ENCODE measurements at regions not wholly inside any gene's neighbourhood (a gene's known extent, or its start where the extent isn't known, plus 50 kb on each side); places are given as distances from the start of the nearest gene placed in this dataset.

DNA sequence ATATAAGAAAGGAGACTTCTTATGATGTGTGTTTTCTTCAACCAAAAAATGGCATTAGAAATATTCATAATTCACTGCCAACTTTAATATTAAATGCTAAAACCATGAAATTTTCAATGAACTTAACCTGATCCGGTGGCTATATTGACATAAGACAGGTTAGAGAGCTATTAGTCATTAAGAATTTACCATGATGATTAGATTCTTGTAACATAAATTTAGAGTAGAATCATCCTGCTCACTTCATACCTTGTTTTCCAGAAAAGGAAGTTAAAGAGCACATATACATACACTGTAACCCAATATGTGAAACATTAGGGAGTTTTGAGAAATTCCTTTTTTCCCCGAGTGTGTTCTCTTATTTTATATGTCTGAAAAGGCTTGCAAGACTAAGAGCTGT, 430.3 kb upstream of the SEMA3A start:
- no peak for DNase-seq (ENCODE audit: low spot score)

DNA sequence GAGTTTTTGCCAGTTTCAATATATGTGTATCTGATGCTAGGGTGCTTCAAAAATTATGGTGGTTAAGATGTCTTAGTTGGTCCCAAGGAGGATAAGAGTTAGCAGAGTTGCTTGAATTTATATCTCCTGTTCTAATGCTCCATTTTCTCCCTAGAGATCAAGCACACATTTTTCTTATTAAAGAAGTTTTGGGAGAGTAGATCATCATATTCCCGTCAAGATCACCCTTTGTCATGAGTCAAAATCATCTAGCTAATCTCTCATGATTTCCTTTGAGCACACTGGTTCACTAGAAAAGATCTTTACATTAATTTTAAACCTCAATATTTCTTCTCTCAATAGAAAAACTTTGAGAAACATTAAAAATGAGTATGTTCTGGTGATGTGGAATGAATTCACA, 429.9 kb upstream of the SEMA3A start:
- no peak for DNase-seq (ENCODE audit: low spot score)

DNA sequence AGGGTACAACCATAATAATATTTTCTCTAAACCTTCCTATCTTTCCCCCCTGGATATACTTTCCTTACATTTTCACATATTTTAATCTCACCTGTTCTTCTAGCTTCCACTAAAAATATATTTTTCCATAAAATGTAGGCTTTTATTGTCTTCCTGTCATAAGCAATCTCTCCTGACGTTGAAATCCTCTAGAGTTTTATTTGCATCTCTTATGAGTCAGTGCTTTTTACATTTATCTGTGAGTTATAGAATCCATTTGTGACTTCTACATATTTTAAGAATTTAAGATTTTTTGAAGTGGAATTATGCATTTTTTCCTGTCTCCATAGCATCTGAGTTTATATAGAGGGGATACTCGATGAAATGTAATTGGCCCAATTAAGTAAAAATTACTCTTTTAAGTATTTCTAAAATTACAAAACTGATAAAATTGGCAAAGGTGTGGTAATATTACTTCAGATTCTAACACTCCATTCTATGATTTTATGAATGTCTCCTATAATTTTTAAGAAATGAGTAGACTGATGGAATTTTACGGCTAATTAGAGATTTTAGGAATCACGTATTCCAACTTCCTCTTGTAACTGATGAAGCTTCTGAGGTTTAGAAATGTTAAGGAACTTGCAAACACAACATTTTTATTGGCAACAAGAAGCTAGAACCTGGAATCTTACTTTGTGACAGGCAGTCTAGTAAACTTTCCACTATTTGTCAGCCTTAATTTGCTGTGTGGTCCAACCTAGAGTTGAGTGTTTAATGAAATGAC, 422.9 kb upstream of the SEMA3A start:
- DNase-seq (ENCODE audit: low spot score): no peak

DNA sequence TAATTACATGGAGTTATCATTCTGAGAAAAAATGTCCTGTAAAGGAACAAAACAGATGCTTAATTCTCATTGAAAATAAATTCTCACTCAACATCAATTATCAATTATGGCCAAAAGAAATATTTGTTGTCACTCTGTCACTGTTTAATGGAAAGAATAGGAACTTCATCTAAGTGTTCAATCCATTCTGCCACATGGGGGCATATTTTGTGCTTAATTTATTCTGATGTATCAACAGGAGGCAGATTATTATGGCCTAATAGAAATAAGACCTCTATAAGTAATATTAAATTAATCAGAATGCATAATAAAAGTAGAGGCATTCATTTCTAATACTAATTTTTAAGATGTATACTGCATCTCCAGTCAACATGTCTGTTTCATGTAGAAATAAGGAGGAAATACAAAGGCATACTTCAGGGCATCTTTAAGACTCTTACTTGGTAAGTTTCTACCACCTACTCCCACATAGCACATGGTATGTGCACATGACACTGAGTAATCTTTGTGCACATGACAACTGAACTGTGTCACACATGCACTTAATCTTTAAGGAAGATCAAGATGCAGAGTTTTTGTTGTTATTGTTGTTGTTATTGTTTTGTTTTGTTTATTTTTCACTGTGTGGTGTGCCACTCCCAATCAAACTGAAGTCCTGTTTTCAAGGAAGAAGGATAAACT, 420.4 kb upstream of the SEMA3A start:
- no peak for DNase-seq (ENCODE audit: low spot score)

DNA sequence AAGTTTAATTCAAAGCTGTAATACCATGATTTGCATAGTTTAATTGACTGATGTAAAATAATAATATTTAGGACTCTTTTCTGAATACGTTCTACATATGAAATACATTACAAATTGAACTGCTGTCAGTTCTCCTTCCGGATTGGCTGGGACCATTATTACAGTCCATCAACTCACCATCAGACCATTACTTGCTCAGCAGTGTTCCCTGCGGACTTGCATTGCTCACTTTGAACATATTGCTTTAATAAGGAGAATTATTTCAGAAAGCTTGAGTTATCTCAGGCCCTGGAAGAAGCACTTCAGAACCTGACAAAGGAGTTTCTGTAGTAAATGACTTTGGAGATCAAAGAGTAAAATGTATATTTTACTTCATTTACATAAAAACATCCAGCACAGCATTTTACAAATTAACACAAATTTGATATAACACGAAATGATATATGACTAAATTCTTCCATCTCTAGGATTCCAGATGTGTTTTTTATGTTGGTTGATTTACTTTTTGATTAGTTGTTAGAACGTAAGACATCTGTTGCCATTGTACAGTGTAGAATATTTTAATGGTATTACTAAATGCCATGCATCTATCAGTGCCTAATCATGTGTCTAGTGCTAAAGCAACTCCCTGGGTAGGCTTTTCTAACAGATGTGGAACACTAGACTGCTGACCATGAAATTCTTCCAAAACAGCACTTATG, 418.5 kb upstream of the SEMA3A start:
- no peak for DNase-seq (ENCODE audit: low spot score)

DNA sequence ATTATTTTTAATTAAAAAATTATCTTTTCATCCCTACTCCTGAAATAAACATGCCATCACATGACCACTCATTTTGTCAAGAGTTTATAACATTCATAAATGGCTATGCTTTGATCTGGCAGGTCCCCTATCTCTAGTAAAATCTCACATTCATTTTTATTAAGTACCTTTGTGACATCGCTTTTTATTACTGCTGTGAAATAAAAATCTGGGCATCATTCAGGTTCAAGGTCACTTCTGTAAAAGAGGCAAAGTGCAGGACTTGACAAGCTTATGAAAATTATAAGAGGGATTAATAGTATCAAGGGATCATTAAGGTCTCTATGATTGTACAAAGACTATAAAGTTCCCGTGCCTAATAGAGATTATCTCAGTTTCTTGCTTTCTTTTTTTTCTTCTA, 416.8 kb upstream of the SEMA3A start:
- no peak for DNase-seq (ENCODE audit: low spot score)

DNA sequence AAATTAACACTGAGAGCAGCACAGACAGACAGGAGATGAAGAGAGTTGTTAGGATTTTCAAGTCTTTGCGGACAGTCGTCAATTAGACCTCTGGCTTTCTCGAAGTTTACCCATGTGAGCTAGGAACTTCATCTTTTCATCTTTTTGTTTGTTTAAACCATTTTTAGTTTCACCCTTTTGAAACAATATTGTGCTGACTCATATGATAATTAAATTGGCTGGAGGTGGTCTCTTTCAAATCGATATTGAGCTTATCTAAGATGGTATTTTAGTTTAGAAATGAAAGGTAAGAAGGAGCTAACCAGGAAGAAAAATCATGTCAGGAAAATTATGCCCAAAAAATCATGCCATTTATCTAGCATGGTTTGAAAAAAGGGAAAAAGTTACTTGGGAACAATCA, 415.8 kb upstream of the SEMA3A start:
- DNase-seq (ENCODE audit: low spot score): no peak

DNA sequence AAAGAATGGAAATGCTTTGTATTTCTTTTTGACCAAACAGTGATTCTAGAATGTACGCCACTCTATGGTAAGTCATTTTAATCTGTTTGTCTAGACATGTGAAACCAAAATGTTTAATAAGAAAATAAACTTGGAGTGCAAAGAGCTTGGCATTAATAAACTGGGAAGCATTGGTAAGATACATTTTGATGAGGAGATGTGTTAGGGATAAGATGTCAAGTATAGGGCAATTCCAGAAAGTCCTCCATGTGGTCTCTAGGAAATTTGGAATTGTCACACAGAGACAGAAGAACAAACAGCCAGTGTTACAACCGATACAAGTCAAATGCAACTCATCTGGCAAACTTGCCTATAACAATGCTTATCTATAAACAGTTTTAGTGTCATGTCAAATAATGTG, 410.7 kb upstream of the SEMA3A start:
- DNase-seq (ENCODE audit: low spot score): no peak

DNA sequence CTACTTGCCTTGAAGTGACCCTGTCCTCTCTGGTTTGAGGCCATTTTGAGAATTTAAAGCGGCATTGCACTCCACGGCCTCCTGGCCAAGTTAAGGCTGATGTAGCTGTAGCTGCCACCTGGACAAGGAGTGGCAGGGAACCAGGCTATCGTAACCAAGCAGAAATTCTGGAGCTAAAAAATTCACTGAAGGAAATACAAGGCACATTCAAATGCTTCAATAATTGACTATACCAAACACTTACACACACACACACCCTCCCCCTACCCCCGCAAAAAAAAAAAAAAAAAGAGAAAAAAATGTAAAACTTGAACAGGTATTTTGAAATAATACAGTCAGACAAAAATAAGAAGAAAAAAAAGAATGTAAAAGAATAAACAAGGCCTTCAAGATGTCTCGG, 409.0 kb upstream of the SEMA3A start:
- no peak for DNase-seq (ENCODE audit: low spot score)

DNA sequence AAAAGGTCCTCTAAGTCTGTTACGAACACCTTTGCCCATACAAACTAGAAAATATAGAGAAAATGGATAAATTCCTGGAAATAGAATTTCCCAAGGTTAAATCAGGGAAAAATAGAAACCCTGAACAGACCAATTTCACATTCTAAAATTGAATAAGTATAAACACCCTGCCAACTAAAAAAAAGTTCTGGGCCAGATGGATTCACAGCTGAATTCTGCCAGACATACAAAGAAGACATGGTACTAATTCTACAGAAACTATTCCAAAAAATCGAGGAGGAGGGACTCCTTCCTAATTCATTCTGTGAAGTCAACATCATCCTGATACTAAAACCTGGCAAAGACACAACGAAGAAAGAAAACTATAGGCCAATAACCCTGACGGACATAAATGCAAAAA, 400.4 kb upstream of the SEMA3A start:
- no peak for DNase-seq (ENCODE audit: low spot score)

DNA sequence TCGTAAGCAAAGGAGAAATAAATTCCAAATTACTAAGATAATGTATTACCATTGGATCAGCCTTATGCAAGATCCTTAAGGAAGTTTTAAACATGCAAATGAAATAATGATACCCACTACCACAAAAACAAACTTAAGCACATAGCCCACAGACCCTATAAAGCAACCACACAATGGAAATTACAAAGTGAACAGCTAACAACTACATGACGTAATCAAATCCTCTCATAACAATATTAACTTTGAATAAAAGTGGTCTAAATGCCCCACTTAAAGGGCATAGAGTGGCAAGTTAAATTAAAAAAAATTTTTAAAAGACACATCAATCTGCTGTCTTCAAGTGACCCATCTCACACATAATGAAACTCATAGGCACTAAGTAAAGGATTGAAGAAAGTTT, 397.3 kb upstream of the SEMA3A start:
- no peak for DNase-seq (ENCODE audit: low spot score)

DNA sequence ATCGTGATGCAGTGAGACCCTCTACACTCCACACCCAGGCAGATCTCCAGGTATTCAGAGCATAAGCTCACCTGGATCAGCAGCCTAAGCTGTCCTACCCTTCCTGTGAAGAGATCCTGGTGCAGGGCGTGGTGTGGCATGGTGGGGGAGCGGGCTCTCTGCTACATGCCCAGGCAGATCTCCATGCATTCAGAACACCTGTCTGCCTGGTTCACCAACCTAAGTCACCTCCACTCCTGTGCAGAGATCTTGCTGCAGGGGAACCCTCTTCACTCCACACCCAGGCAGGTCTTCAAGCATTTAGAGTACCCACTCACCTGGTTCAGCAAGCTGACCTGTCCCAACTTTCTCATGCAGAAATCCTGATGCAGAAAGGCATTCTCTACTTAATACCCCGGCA, 394.4 kb upstream of the SEMA3A start:
- DNase-seq (ENCODE audit: low spot score): no peak

DNA sequence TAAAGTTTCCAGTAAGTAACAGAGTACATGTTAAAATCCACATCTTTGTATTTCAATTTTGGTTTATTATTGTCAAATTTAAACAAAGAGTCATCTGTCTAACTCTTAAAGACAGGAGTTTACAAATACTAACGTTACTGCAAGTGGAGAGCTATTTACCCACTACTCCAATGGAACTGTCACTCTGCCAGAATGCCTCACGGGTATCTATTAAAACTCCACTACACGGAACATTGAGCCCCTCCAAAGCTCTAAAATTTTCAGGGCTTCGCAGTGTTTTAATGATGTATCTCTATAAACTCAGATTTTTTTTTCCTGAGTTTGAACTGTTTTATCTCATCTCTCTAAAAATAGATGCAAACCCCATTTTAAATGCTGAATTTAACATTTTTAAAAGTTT, 388.7 kb upstream of the SEMA3A start:
- no peak for DNase-seq (ENCODE audit: low spot score)

DNA sequence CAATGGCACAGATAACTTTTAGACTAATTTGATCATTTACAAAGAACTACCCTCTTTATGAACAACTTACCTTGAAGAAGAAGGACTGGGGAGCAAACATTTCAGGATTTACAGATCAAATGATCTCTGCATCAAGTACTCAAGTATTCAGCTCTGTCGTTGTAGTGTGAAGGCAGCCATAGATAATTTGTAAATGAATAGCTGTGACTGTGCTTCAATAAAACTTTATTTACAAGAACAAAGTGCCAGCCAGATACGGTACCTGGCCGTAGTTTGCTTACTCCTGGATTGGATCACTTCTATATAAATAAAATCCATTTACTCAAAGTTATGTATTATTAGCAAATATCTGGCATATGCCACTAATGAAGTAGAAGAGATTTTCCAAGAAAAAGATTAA, 388.2 kb upstream of the SEMA3A start:
- DNase-seq (ENCODE audit: low spot score): no peak

DNA sequence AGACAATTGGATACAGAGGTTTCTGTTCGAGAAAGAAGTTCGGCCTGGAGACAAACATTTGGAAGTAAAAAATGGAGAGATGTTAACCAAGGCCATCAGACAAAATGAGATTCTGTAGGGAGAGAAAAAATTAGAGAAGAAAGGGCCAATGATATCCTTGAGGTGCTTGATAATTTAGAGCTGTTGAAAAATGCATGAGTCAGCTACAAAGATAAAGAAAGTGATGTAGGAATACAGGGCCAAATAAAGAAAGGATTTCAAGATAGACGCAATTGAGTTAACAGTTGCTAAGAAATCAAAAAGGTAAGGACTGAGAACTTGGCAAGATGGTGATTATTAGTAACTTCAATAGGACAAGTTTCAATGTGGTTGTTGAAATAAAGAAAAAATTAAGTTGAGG, 384.2 kb upstream of the SEMA3A start:
- DNase-seq (ENCODE audit: low spot score): no peak

DNA sequence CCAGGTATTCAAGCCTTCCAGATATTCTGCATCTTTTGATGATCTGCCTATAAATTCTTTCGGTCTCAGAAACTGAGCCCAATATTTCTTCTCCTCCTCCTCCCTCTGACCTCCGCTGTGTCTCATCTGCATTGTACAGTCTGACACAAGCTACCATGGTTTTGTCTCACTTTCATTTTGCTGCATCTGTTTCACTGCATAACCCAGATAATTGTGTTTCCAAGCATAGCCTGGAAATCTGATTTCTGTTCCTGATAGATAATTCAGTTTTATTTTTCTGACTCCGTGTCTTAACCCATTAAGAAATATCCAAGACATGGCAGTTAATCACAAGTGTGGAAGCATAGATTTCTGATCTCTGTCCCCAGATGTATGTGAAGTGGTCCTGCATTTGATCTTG, 374.2 kb upstream of the SEMA3A start:
- DNase-seq (ENCODE audit: low spot score): no peak

DNA sequence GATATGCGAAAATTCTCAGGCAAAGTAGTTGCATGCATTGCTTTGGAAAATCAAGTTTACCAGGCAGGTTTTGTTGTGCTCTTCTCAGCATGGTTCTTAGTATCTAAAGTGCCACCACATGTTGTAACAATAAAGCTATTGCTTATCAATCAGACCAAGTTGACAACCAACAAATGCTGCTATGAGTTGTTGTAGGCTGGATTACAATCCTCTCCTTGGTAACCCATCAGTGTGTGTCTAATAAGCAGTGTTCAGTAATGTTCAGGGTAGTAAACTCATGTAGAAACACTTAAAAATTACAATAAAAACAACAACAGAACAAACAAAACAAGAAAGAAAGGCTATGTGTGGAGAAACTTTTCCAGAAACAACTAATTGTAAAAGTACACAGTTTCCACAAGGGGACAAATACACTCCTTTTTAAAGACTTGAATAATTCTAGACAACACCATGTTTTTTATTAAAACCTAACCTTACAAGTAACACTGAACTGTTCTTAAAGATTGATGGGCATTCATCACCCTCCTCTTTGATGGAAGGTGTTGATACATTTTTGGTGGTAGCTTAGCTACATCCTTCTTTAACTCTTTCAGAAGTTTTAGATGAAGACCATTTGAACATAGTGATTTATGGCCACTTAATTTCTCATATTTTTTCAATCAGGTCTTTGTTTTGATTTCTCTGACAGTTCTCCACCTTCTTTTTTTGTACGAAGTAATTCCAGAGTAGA, 370.9 kb upstream of the SEMA3A start:
- no peak for DNase-seq (ENCODE audit: low spot score)

DNA sequence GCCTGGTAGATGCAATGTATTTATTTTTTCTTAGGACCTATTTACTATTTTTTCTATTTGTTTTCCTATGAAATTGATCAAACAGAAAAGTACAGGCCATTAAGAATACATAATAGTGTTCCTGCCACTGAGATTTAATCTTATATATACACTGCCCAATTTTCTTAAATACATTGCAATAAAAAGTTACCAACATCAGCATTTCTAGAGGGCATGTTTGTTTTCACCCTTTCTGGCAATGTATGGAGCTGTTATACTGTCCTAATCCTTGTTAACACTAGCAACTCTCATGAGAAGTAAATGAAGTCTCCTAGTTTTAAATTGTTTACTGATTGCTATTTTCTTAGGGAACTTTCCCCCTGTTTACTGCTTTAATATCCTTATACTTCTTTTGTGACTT, 359.1 kb upstream of the SEMA3A start:
- DNase-seq (ENCODE audit: low spot score): no peak

DNA sequence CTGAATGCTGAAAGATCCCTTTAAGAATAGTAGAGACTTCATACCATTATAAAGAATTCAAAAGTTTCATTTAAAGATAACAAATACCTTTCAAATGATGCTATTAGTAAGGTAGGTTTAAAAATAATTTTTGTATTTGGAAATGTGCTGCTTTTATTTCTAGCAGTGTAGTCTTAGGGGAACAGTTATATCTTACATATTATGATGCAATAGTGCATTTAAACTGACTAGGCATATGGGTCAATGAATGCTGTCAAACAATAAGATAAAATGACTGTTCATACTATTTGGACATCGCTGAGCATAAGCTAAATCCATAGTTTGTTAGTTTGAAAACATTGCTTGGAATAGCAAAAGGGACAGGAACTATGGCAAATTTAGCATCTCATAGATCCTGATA, 354.8 kb upstream of the SEMA3A start:
- no peak for DNase-seq (ENCODE audit: low spot score)

DNA sequence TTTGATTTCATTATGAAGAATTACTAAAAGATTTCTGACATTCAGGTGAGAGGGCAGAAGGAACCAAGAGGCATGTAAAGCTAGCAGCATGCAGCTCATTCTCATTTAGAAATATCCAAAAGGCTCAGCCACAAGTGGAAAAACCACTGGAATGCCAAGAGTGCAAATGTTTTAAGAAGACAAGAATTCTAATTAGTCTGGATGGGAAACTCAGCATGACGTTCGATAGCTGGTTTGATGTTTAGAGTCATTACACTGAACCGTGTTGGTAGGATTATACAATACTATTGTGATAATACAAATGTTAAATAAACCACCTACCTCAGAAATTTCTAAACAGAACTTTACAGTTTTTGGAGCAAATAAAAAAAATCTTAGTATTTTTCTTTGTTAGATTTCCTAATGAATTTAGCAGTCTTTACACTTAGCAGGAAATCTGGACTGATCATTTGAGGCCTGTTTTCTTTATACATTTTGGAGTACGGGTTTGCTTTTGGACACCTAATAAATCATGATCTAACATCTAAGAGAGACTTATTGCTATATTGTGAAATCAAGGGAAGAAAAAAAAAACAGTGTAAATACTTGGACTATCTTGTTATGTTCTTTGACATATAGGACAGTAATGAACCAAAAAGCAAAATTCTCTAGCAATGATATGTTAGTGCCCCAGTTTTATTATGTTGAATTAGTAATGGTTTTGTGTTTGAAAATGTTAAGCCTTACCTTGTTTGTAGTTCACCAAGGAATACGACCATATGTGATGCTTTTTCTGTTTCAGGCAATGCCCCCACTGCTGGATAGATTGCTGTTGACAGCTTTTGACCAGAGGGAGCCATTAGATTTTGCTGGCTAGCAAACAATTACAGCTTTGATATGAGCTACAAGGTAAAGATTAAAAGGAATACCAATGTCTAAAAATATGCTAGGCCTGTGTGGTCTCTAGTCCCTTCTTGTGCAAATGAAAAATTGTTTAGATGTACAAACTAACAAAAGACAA, 354.1 kb upstream of the SEMA3A start:
- DNase-seq (ENCODE audit: low spot score): no peak

DNA sequence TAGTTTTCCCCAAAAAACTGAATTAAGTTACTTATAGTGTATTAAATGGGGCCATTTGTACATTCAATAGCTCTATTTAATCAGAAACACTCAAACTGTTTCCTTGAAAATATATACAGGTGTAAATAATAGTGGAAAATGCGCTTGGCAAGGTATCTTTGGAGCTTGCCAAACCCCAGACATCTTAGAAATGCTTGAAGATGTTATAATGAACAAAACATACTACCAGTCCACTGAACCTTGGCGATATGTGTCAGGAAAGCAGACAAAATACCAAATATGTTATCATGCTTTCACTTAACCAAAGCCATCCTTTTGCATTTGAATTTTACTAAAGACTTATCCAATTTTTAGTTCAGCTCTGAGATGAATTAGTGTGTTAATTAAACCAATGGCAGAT, 352.7 kb upstream of the SEMA3A start:
- DNase-seq (ENCODE audit: low spot score): no peak

DNA sequence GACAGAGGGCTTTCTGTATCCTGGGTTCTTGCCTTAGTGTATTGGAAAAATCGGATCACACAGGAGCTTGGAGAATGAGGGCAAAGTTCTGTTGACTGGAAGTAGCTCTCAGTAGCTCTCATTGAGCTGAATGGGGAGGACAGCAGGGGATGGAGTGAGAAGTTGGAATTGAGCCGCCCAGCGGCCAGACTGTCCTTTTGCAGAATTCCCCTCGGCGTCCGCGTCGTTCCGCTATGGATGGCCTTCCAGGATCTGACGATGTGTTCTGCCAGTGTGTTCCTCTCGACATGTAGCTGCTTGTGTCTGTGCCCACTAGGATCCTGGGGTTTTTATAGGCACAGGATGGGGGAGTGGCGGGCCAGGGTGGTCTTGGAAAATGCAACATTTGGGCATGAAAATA, 351.8 kb upstream of the SEMA3A start:
- no peak for DNase-seq (ENCODE audit: low spot score)
